ENCODE measurements at regions not wholly inside any gene's neighbourhood (a gene's known extent, or its start where the extent isn't known, plus 50 kb on each side); places are given as distances from the start of the nearest gene placed in this dataset.

DNA sequence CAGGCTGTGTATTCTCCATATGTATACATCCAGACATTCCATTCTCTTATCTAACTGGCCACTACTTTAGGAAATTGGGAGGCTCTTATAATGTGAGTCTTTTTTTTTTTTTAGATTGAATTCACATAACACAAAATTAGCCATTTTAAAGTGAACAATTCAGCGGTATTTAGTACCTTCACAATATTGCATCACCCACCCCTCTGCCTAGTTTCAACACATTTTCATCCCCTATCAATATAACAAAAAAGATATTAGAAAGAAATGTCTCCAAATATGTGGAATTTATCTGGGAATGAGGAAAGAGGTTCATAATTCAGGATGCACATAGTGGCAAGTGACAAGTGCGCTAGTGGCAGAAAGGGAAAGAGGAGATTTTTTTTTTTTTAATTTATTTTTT lies 228.5 kb downstream of the ICE1 start:
- TF ChIP-seq, protein P1, sequence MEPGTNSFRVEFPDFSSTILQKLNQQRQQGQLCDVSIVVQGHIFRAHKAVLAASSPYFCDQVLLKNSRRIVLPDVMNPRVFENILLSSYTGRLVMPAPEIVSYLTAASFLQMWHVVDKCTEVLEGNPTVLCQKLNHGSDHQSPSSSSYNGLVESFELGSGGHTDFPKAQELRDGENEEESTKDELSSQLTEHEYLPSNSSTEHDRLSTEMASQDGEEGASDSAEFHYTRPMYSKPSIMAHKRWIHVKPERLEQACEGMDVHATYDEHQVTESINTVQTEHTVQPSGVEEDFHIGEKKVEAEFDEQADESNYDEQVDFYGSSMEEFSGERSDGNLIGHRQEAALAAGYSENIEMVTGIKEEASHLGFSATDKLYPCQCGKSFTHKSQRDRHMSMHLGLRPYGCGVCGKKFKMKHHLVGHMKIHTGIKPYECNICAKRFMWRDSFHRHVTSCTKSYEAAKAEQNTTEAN (CRISPR knock-in tag; IDR thresholded peaks at IDR 0.05) = no peak
- TF ChIP-seq, protein P2, sequence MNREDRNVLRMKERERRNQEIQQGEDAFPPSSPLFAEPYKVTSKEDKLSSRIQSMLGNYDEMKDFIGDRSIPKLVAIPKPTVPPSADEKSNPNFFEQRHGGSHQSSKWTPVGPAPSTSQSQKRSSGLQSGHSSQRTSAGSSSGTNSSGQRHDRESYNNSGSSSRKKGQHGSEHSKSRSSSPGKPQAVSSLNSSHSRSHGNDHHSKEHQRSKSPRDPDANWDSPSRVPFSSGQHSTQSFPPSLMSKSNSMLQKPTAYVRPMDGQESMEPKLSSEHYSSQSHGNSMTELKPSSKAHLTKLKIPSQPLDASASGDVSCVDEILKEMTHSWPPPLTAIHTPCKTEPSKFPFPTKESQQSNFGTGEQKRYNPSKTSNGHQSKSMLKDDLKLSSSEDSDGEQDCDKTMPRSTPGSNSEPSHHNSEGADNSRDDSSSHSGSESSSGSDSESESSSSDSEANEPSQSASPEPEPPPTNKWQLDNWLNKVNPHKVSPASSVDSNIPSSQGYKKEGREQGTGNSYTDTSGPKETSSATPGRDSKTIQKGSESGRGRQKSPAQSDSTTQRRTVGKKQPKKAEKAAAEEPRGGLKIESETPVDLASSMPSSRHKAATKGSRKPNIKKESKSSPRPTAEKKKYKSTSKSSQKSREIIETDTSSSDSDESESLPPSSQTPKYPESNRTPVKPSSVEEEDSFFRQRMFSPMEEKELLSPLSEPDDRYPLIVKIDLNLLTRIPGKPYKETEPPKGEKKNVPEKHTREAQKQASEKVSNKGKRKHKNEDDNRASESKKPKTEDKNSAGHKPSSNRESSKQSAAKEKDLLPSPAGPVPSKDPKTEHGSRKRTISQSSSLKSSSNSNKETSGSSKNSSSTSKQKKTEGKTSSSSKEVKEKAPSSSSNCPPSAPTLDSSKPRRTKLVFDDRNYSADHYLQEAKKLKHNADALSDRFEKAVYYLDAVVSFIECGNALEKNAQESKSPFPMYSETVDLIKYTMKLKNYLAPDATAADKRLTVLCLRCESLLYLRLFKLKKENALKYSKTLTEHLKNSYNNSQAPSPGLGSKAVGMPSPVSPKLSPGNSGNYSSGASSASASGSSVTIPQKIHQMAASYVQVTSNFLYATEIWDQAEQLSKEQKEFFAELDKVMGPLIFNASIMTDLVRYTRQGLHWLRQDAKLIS (CRISPR knock-in tag; IDR thresholded peaks at IDR 0.05; ENCODE audit: borderline replicate concordance) = no peak
- TF ChIP-seq EMX1 (CRISPR knock-in tag; IDR thresholded peaks at IDR 0.05) (no peak), ELF4 (CRISPR knock-in tag; IDR thresholded peaks at IDR 0.05; ENCODE audit: low read depth) (no peak), JUN (CRISPR knock-in tag; IDR thresholded peaks at IDR 0.05) (no peak), RORB (CRISPR knock-in tag; IDR thresholded peaks at IDR 0.05) (no peak), TP53 (CRISPR knock-in tag; IDR thresholded peaks at IDR 0.05) (no peak), ATF1 (CRISPR knock-in tag; IDR thresholded peaks at IDR 0.05) (no peak), ZNF396 (CRISPR knock-in tag; IDR thresholded peaks at IDR 0.05; ENCODE audit: borderline replicate concordance) (no peak)
- TF ChIP-seq, protein P3, sequence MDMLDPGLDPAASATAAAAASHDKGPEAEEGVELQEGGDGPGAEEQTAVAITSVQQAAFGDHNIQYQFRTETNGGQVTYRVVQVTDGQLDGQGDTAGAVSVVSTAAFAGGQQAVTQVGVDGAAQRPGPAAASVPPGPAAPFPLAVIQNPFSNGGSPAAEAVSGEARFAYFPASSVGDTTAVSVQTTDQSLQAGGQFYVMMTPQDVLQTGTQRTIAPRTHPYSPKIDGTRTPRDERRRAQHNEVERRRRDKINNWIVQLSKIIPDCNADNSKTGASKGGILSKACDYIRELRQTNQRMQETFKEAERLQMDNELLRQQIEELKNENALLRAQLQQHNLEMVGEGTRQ (CRISPR knock-in tag; IDR thresholded peaks at IDR 0.05) = no peak
